Mammary epithelial cell (primary cell): ENCODE measurements at regions not wholly inside any gene's neighbourhood (a gene's known extent, or its start where the extent isn't known, plus 50 kb on each side); places are given as distances from the start of the nearest gene placed in this dataset.

Experiments used
- EZH2 ChIP-seq: IDR thresholded peaks from 2 replicates; pipeline ENCODE4 v1.6.1; 2012; ENCODE audit warnings: low read length, inconsistent platforms, borderline replicate concordance
- TF ChIP-seq, protein P1 (sequence below), 2 donors: IDR thresholded peaks in 1 of 2; conservative IDR thresholded peaks in 1 of 2; 2 replicates each; pipeline ENCODE4 v1.5.1; 2011 to 2012; ENCODE audit warnings: inconsistent platforms in 2 of 2, low read length in 2 of 2, mild to moderate bottlenecking in 2 of 2, control low read depth in 1 of 2, low read depth in 1 of 2; ENCODE audit not compliant: insufficient read depth in 1 of 2; ENCODE audit errors: extremely low read depth in 1 of 2

DNA sequence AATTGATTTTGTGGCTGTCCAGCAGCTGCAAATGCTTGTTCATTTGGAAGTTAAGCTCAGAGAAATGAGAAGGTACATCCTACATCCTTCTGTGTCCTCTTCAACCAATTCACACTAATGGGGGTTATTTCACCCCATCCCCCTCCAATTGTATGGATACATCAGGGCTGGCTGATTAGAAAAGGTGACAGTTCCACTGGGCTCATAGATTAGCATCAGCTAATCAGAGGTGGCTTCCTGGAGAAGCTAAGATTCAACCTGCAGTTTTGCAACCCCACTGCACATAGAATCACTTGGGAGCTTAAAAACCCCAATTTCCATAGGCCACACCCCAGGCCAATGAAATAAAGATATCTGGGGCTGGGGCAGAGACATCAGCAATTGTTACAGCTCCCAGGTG lies 217.7 kb upstream of the TLE3 start:
- TF ChIP-seq, protein P1, sequence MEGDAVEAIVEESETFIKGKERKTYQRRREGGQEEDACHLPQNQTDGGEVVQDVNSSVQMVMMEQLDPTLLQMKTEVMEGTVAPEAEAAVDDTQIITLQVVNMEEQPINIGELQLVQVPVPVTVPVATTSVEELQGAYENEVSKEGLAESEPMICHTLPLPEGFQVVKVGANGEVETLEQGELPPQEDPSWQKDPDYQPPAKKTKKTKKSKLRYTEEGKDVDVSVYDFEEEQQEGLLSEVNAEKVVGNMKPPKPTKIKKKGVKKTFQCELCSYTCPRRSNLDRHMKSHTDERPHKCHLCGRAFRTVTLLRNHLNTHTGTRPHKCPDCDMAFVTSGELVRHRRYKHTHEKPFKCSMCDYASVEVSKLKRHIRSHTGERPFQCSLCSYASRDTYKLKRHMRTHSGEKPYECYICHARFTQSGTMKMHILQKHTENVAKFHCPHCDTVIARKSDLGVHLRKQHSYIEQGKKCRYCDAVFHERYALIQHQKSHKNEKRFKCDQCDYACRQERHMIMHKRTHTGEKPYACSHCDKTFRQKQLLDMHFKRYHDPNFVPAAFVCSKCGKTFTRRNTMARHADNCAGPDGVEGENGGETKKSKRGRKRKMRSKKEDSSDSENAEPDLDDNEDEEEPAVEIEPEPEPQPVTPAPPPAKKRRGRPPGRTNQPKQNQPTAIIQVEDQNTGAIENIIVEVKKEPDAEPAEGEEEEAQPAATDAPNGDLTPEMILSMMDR (conservative IDR thresholded peaks at IDR 0.05 in 1 of 2, IDR thresholded peaks at IDR 0.05 in 1 of 2; ENCODE audit: extremely low read depth in 1 of 2, insufficient read depth in 1 of 2, low read depth in 1 of 2, low read length in 2 of 2), result no peak
- TF ChIP-seq EZH2, result no peak
